ENCODE measurements at regions not wholly inside any gene's neighbourhood (a gene's known extent, or its start where the extent isn't known, plus 50 kb on each side); places are given as distances from the start of the nearest gene placed in this dataset.

- Histone ChIP-seq H3K27ac (no peak overlapping the region), H3K4me1 (peaks cover 0 to 16% (median 7%) of the 10 kb centered on the region in 4 donors), H3K4me3 (no peak overlapping the region), H3K36me3 (no peaks in the 10 kb centered on the region), H3K27me3 (no peaks in the 10 kb centered on the region), H3K9me3 (peaks cover 0 to 4% (median 0%) of the 10 kb centered on the region in 4 donors)
- DNase-seq, result no peak
- TF ChIP-seq CTCF (IDR thresholded peaks at IDR 0.05) (no peak), POLR2A (IDR thresholded peaks at IDR 0.05) (no peak)
Observed at GRCh38 chr21:43316156-43316845, 110.6 kb downstream of the SIK1 start.

- no peak overlapping the region for H3K4me3 ChIP-seq
- no peaks in the 10 kb centered on the region for H3K27me3 ChIP-seq
- TF ChIP-seq CTCF (IDR thresholded peaks at IDR 0.05), result peak in 1 of 6 experiments; percentile 7
- no peak for TF ChIP-seq POLR2A (IDR thresholded peaks at IDR 0.05)
- peaks cover 0 to 19% (median 8%) of the 10 kb centered on the region in 4 donors for H3K4me1 ChIP-seq
- H3K36me3 ChIP-seq, result no peaks in the 10 kb centered on the region
- peaks cover 0 to 4% (median 0%) of the 10 kb centered on the region in 4 donors for H3K9me3 ChIP-seq
- no peak for DNase-seq
- no peak overlapping the region for H3K27ac ChIP-seq
Observed at GRCh38 chr21:43315244-43316137, 111.4 kb downstream of the SIK1 start.

- TF ChIP-seq POLR2A (IDR thresholded peaks at IDR 0.05) (no peak), CTCF (IDR thresholded peaks at IDR 0.05) (no peak)
- H3K9me3 ChIP-seq, result peaks cover 0 to 4% (median 0%) of the 10 kb centered on the region in 4 donors
- H3K4me3 ChIP-seq, result no peak overlapping the region
- no peak for DNase-seq
- no peaks in the 10 kb centered on the region for H3K36me3 ChIP-seq
- peaks cover 0 to 17% (median 7%) of the 10 kb centered on the region in 4 donors for H3K4me1 ChIP-seq
- H3K27ac ChIP-seq, result peak overlapping the region in 1 of 4 donors; percentile 42
- no peaks in the 10 kb centered on the region for H3K27me3 ChIP-seq
Observed at GRCh38 chr21:43313939-43314405, 113.0 kb downstream of the SIK1 start.

- peaks cover 0 to 14% (median 7%) of the 10 kb centered on the region in 4 donors for H3K4me1 ChIP-seq
- no peaks in the 10 kb centered on the region for H3K36me3 ChIP-seq
- H3K9me3 ChIP-seq, result peaks cover 0 to 4% (median 0%) of the 10 kb centered on the region in 4 donors
- no peak overlapping the region for H3K4me3 ChIP-seq
- DNase-seq, result no peak
- peak overlapping the region in 1 of 4 donors; percentile 25 for H3K27ac ChIP-seq
- no peaks in the 10 kb centered on the region for H3K27me3 ChIP-seq
- TF ChIP-seq POLR2A (IDR thresholded peaks at IDR 0.05) (no peak), CTCF (IDR thresholded peaks at IDR 0.05) (no peak)
Observed at GRCh38 chr21:43313221-43313938, 113.6 kb downstream of the SIK1 start.

GRCh38 chr21:43312751-43313169 is 114.2 kb downstream of the SIK1 start:
- H3K27me3 ChIP-seq, result no peaks in the 10 kb centered on the region
- peak in 2 of 3 donors; percentile 66 to 71 for DNase-seq
- H3K4me1 ChIP-seq, result peaks cover 0 to 14% (median 7%) of the 10 kb centered on the region in 4 donors
- H3K4me3 ChIP-seq, result no peak overlapping the region
- H3K27ac ChIP-seq, result peak overlapping the region in 1 of 4 donors; percentile 25
- no peaks in the 10 kb centered on the region for H3K9me3 ChIP-seq
- TF ChIP-seq POLR2A (IDR thresholded peaks at IDR 0.05), result no peak
- no peak for TF ChIP-seq CTCF (IDR thresholded peaks at IDR 0.05)
- no peaks in the 10 kb centered on the region for H3K36me3 ChIP-seq
